NB4 (cell line): ENCODE measurements at regions not wholly inside any gene's neighbourhood (a gene's known extent, or its start where the extent isn't known, plus 50 kb on each side); places are given as distances from the start of the nearest gene placed in this dataset.
A peak's percentile ranks its signal among the peaks of the same experiment; 100 is the strongest.

Source experiments
- DNase-seq: peaks from one replicate; pipeline ENCODE4 v3.0.0; 2010; ENCODE audit warnings: low read depth
- H3K4me3 ChIP-seq: one replicate; pipeline ENCODE4 v1.5.1; 2011; ENCODE audit warnings: mild to moderate bottlenecking, low read depth, low read length, moderate library complexity
- CTCF ChIP-seq: IDR thresholded peaks from one replicate; pipeline ENCODE4 v1.5.1; 2012; ENCODE audit warnings: low read depth, low read length
- MAX ChIP-seq: IDR thresholded peaks from 2 replicates; pipeline ENCODE4 v1.6.1; 2011; ENCODE audit warnings: low read depth, low read length
- MYC ChIP-seq: IDR thresholded peaks from 2 replicates; pipeline ENCODE4 v1.6.1; 2011; ENCODE audit warnings: low read depth, low read length
- POLR2A ChIP-seq: IDR thresholded peaks from 2 replicates; pipeline ENCODE4 v1.6.1; 2011; ENCODE audit warnings: mild to moderate bottlenecking; ENCODE audit not compliant: insufficient read length; ENCODE audit errors: extremely low read depth

GRCh38 chr2:207227062-207227748, 61.5 kb upstream of the KLF7 start:
- TF ChIP-seq POLR2A (no peak), CTCF (no peak), MYC (no peak), MAX (no peak)
- DNase-seq: no peak
- H3K4me3 ChIP-seq: no peak overlapping the region

GRCh38 chr2:207227749-207228145, 62.0 kb upstream of the KLF7 start:
- DNase-seq: no peak
- no peak for TF ChIP-seq CTCF
- no peak for TF ChIP-seq MAX
- TF ChIP-seq MYC: no peak
- H3K4me3 ChIP-seq: no peak overlapping the region

GRCh38 chr2:207228402-207228801, 62.7 kb upstream of the KLF7 start:
- TF ChIP-seq MAX (no peak), CTCF (no peak), MYC (no peak), POLR2A (no peak)
- no peak overlapping the region for H3K4me3 ChIP-seq
- DNase-seq: no peak

- DNase-seq: no peak
- TF ChIP-seq MYC: no peak
- TF ChIP-seq MAX: no peak
- TF ChIP-seq POLR2A: no peak
- no peak for TF ChIP-seq CTCF
- H3K4me3 ChIP-seq: no peak overlapping the region
These were observed 63.4 kb upstream of the KLF7 start for GRCh38 chr2:207229161-207229560.

- H3K4me3 ChIP-seq: no peak overlapping the region
- peak; percentile 41 for DNase-seq
- no peak for TF ChIP-seq MAX
- peak; percentile 62 for TF ChIP-seq CTCF
These were observed 64.7 kb upstream of the KLF7 start for GRCh38 chr2:207230261-207231105.
